GOT3 (cell line): ENCODE measurements at regions not wholly inside any gene's neighbourhood (a gene's known extent, or its start where the extent isn't known, plus 50 kb on each side); places are given as distances from the start of the nearest gene placed in this dataset.
"Not testable (repeated sequence)": the region's sequence is repeated elsewhere in the genome, so short reads cannot be mapped to it uniquely, and the experiment has no call there.

Experiments used
- DNase-seq: peaks from one replicate; lab custom pipeline; 2025; ENCODE audit warnings: mixed read lengths; lab: John Stamatoyannopoulos, UW

- DNase-seq: not testable (repeated sequence)
Measured at GRCh38 chr16:21516705-21517040, 82.7 kb upstream of the METTL9 start.

DNA sequence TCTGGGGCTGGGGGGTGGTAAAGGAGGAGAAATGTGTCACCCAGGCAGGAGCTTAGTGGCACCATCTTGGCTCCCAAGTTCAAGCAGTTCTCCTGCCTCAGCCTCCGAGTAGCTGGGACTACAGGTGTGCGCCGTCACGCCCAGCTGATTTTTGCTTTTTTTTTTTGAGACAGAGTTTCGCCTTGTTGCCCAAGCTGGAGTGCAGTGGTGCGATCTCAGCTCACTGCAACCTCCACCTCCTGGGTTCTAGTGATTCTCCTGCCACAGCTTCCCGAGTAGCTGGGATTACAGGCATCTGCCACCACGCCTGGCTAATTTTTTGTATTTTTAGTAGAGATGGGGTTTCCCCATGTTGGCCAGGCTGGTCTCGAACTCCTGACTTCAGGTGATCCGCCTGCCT lies 82.1 kb upstream of the METTL9 start:
- not testable (repeated sequence) for DNase-seq

GRCh38 chr16:21519361-21520133 lies 79.8 kb upstream of the METTL9 start:
- not testable (repeated sequence) for DNase-seq

- DNase-seq: peak; percentile 89
Measured at GRCh38 chr16:21520134-21521047, 79.0 kb upstream of the METTL9 start.

DNA sequence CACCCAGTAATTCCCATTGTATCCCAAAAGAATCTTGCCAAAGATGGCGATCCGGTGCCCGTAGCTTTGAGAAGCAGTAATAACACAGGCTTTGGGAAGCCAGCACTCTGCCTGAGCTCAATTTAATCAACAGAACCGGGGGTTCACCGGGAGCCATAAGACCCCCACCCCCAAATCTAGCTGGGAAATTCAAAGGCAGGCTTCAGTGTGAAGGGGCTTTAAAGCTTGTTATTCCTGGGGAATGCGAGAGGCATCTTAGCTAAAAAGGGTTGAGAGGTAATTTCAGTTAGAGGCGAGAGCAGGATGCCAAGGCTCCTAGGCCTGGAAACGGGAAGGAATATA lies 78.4 kb upstream of the METTL9 start:
- DNase-seq: not testable (repeated sequence)

- DNase-seq: not testable (repeated sequence)
Measured at GRCh38 chr16:21521390-21522143, 77.8 kb upstream of the METTL9 start.

DNA sequence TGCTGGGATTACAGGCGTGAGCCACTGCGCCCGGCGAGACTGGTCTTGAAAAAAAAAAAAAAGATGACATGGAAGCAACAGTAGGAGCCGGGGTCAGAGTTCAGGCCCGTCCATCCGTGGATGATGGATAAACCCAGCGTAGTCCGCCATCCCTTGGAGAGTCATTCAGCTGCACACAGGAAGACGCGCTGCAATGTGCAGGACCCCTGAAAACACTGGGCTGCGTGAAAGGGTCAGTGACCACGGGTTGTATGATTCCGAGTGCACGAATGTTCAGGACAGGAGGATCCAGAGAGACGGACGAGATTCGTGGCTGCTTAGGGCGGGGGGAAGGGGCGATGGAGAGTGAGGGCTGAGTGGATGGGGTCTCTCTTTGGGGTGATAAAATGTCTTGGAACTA lies 76.5 kb upstream of the METTL9 start:
- DNase-seq: not testable (repeated sequence)

DNA sequence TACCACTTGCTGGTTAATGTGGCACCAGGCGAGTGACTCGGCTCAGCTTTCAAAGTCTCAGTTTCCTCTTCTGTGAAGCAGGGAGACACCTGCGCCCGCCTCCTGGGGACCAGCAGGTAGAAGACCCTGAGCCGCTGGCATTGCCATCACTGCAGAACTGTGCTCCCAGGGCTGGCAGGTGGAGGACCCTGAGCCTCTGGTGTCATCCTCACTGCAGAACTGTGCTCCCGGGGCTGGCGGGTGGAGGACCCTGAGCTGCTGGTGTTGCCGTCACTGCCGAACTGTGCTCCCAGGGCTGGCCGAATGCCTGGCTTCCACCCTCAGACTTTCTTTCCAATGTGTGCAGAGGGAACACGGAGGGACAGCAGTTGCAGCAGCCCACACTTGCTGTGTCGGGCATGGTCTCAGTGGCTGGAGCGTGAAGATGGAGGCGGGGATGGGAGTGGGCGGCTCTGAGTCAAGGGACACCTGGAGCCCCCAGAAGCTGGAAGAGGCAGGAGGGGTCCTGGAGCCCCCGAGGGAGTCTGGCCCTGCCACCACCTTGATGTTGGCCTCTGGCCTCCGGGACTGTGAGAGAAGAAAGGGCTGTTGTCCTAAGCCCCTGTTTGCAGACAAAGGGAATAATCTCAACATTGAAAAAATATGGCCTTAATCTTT lies 75.8 kb upstream of the METTL9 start:
- DNase-seq: no peak

GRCh38 chr16:21524068-21524751 lies 75.2 kb upstream of the METTL9 start:
- DNase-seq: no peak

GRCh38 chr16:21524752-21525028 lies 74.7 kb upstream of the METTL9 start:
- DNase-seq: not testable (repeated sequence)

DNA sequence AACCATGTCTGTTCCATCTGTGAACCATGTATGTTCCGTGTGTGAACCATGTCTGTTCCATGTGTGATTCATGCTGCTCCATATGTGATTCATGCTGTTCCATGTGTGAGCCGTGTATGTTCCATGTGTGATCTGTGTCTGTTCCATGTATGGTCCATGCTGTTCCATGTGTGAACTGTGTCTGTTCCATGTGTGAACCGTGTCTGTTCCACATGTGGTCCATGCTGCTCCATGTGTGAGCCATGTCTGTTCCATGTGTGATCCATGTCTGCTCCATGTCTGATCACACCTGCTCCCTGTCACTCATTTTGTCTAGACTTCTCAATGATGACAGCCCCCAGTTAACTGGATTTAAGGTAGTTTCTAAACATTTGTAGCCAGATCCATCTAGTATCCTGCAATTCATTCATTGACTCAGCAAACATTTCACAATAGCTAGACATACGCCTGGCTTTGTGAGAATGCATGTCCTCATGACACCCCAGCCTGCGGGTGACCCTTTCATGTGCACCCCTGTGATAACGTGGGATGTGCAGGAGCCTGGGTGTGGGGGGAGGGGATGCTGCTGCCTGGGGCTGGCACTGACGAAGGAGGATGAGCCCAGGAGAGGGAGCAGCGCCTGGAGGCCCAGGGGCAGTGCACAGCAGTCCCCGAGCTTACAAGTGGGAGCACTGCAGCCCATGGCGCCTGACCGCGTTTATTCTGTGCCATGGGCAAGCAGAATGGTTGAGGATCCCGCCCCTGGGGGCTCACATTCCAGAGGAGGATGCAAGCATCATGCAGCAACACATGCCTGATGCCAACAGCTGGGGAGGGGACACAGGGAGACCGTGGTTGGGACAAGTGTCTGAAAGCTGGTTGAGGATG lies 74.1 kb upstream of the METTL9 start:
- not testable (repeated sequence) for DNase-seq

GRCh38 chr16:21525956-21526922 lies 73.1 kb upstream of the METTL9 start:
- DNase-seq: not testable (repeated sequence)

DNA sequence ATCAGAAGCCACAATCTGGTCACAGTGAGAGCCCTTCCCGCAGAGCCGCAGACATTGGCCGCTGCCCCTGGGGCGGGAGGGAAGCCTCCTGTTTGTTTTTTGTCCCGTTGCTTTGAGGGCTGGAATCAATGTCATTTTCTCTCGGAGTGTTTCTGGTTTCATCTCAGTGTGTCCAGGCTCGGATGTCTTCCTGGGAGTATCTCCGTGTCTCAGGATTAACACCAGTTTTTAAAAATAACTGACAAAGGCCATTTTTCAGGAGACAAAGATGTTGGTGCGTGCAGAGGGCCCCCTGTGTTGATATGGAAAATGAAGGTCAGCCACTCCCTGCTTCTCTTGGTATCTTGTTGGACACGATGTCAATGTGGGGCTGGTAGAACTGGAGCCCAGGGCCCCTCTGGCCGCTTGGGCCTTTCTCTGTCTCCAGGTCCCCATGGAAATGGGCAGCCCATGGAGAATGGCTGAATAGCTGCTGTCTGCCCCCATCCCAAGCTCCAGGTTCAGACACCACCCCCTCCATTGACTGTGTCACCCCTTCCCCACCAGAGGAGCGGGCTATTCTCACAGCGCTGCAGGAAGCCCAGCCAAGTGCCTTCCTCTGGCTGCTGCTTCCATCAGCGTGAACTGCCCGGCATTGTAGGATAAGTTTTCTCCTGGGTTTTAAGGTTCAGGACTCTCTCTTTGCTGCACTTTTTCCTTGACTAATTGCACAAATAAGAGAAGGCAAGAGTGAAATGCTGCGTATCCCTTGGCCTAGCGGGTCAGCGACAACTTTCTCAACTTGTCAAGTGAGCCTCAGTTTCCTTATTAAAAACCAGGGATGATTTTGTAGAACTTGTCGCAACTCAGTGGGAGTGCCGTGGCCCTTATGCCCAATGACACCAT lies 72.2 kb upstream of the METTL9 start:
- DNase-seq: no peak

GRCh38 chr16:21529060-21529658 lies 70.2 kb upstream of the METTL9 start:
- DNase-seq: not testable (repeated sequence)

DNA sequence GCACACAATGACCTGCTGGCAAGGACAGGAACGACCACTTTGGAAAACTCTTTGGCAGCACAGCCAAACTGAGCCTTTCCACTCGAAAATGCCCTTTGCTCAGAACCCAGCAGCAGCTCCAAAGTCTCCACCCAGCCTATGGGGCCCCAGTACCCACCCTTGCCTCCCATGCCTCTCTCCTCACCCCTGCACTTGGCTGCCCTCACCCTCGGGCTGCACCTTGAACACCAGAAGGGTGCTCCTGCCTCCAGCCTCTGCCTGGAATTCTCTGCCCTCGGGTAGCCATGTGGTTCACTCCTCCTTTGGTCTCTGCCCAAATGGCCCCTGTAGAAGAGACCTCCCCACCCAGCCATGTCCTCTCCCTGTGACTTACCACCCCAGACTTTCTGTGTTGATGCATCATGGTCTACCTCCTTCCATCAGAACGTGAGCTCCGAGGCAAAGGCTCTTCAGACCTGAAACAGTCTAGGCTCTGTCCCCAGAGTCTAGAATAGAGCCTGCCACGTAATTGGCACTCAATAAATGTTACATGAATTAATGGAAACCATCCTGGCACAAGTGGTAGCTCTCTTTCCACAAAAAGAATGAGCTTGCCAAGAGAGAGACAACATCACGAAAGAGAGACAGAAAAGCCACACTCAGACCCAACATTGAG lies 68.5 kb upstream of the METTL9 start:
- not testable (repeated sequence) for DNase-seq

DNA sequence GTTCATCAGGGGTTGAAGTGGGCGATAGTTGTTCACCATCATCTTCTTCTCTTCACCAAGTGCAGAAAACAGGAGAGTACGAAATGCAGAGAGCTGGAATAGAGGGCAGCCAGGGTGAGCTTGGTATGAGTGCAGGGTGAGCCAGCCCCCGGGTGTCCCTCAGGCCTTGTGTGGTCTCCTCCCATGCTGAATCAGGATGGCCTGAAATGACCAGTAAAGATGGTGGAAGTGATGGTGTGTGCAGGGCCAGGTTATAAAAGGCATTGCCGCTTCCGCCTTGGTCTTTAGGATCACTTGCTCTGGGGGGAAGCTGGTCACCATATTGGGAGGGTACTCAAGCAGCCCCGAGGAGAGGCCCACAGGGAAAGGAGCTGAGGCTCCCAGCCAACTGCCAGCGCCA lies 66.4 kb upstream of the METTL9 start:
- not testable (repeated sequence) for DNase-seq

DNA sequence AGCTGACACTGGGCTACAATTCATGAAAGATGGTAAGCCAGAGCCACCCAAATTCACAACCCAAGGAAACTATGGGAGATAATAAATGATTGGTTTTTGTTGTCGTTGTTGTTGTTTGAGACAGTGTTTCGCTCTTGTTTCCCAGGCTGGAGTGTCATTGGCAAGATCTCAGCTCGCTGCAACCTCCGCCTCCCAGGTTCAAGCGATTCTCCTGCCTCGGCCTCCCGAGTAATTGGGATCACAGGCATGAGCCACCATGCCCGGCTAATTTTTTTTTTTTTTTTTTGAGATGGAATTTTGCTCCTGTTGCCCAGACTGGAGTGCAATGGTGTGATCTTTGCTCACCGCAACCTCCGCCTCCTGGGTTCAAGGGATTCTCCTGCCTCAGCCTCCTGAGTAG lies 65.9 kb upstream of the METTL9 start:
- DNase-seq: not testable (repeated sequence)
